Lower lobe of right lung (tissue), 2 donors: ENCODE measurements at regions not wholly inside any gene's neighbourhood (a gene's known extent, or its start where the extent isn't known, plus 50 kb on each side); places are given as distances from the start of the nearest gene placed in this dataset.

Experiments
- ATAC-seq, 2 donors: fragments of 200-7000 bp; cut with Tn5 transposase; one replicate each; pipeline ENCODE4 v1.9.1; 2020 to 2022; ENCODE audit warnings: mild to moderate bottlenecking in 2 of 2, moderate library complexity in 2 of 2
- DNase-seq: peaks from one replicate; pipeline ENCODE4 v3.0.0-alpha.2; 2020
- H3K27ac ChIP-seq: fragments of 200-600 bp; one replicate; pipeline ENCODE4 v1.8.0; 2022
- H3K27me3 ChIP-seq: fragments of 200-600 bp; one replicate; pipeline ENCODE4 v1.8.0; 2022; ENCODE audit warnings: low read depth
- H3K36me3 ChIP-seq: fragments of 200-600 bp; one replicate; pipeline ENCODE4 v1.8.0; 2022; ENCODE audit warnings: mild to moderate bottlenecking
- H3K4me1 ChIP-seq: fragments of 200-600 bp; one replicate; pipeline ENCODE4 v1.8.0; 2022
- H3K4me3 ChIP-seq: fragments of 200-600 bp; one replicate; pipeline ENCODE4 v1.8.0; 2022; ENCODE audit warnings: mild to moderate bottlenecking
- H3K9me3 ChIP-seq: fragments of 200-600 bp; one replicate; pipeline ENCODE4 v1.8.0; 2022
- intact Hi-C: fragments of 100-400 bp; cut with DNase I; formaldehyde crosslinking; loops from one replicate; pipeline ENCODE4 v1.11.0; 2022
- TF ChIP-seq, protein P1 (sequence below): fragments of 200-600 bp; IDR thresholded peaks from one replicate; pipeline ENCODE4 v1.8.0; 2022; ENCODE audit warnings: antibody characterized with exemption, mild to moderate bottlenecking
- donor health status: DM: no; HTN: yes; CAD: no; lungs with severe emphysema.

DNA sequence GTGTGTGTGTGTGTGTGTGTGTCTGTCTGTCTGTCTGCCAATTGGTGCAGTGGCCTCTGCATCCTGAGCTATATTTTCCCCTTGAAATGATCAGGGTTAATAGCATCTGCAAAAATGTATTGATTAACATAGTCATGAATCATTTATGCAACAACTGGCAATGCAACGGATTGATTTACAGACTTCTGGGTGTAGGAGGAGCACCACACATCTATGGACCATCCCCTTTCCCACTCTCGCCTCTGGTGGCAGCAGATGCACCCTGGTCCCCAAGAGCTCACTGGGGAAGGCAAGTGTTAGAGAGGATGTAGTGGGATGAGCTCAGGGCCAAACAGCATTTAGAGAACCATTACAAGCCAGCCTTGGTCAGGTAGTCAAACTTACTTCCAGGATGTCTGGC, 272.7 kb upstream of the C2CD4B start:
- Histone ChIP-seq H3K27ac (no peak overlapping the region), H3K9me3 (no peaks in the 10 kb centered on the region), H3K4me3 (no peak overlapping the region), H3K4me1 (no peaks in the 10 kb centered on the region), H3K27me3 (no peaks in the 10 kb centered on the region), H3K36me3 (no peaks in the 10 kb centered on the region)
- TF ChIP-seq, protein P1, sequence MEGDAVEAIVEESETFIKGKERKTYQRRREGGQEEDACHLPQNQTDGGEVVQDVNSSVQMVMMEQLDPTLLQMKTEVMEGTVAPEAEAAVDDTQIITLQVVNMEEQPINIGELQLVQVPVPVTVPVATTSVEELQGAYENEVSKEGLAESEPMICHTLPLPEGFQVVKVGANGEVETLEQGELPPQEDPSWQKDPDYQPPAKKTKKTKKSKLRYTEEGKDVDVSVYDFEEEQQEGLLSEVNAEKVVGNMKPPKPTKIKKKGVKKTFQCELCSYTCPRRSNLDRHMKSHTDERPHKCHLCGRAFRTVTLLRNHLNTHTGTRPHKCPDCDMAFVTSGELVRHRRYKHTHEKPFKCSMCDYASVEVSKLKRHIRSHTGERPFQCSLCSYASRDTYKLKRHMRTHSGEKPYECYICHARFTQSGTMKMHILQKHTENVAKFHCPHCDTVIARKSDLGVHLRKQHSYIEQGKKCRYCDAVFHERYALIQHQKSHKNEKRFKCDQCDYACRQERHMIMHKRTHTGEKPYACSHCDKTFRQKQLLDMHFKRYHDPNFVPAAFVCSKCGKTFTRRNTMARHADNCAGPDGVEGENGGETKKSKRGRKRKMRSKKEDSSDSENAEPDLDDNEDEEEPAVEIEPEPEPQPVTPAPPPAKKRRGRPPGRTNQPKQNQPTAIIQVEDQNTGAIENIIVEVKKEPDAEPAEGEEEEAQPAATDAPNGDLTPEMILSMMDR, result no peak
- intact Hi-C loops, result no loop called here
- DNase-seq (no peak), ATAC-seq (no peak)

DNA sequence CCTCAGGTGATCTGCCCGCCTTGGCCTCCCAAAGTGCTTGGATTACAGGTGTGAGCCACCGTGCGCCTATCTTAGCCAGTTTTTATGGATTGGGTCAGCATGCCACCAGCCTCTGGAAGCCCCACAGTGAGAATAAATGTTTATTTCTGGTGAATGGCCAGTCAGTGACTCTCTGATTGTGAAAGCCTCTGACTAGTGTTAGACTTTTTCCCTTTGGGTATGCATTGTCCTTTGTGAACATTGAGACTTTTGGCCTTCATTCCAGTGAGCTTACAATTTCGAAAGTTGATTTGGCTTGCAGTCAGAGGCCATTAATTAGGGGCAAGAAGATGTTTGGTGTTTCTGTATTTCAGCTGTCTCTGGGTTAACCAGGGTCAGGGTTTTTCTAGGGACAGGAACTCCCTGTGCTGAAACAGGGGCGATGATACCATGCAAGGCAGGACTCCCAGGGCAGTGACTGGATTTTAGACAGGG, 274.5 kb upstream of the C2CD4B start:
- intact Hi-C loops, result no loop called here

DNA sequence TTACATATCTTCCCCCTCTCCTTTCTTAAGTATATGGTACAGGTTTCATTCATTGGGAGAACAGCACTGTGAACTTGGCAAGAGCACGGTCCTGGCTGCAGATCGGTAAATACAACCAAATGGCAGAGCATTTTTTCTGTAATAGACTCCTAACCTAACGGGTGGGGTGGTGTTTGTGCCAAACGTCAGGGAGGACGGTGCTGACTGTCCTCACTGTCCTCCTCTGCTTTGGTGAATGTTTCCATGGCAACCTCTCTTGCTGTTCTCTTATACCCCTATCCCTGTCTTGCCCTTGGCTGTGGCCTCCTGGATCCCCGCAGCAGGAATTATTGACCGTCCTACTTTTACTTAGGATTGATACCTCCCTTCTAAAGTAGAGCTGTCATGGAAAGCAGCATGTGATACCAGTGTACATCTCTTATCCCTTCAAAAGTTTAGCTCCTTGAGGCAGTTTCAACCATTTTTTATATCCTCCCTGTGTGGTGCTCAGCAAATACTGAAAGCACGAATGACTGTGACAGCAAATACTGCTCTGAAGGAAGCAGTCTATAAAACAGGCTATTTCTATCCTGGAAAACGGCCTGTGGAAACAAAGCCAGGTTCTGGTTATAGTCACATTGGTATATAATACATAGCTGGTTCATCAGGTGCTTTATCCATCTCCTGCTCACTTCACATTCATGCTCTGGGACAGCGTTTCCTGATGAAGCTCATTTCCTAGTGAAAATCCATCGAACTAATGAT, 275.4 kb upstream of the C2CD4B start:
- DNase-seq (no peak), ATAC-seq (no peak)
- no peaks in the 10 kb centered on the region for H3K36me3 ChIP-seq
- no peaks in the 10 kb centered on the region for H3K9me3 ChIP-seq
- intact Hi-C loops, result no loop called here
- TF ChIP-seq, protein P1, result no peak
- no peak overlapping the region for H3K4me3 ChIP-seq
- no peaks in the 10 kb centered on the region for H3K27me3 ChIP-seq
- no peak overlapping the region for H3K27ac ChIP-seq
- H3K4me1 ChIP-seq, result no peaks in the 10 kb centered on the region

More for the DNA sequence above, 274.5 kb upstream of the C2CD4B start:
- Histone ChIP-seq H3K27ac (no peak overlapping the region), H3K4me3 (no peak overlapping the region), H3K36me3 (no peaks in the 10 kb centered on the region), H3K4me1 (no peaks in the 10 kb centered on the region), H3K9me3 (no peaks in the 10 kb centered on the region), H3K27me3 (no peaks in the 10 kb centered on the region)
- DNase-seq, result no peak
- TF ChIP-seq, protein P1, result no peak
- ATAC-seq, result peak; percentile 39 to 51

DNA sequence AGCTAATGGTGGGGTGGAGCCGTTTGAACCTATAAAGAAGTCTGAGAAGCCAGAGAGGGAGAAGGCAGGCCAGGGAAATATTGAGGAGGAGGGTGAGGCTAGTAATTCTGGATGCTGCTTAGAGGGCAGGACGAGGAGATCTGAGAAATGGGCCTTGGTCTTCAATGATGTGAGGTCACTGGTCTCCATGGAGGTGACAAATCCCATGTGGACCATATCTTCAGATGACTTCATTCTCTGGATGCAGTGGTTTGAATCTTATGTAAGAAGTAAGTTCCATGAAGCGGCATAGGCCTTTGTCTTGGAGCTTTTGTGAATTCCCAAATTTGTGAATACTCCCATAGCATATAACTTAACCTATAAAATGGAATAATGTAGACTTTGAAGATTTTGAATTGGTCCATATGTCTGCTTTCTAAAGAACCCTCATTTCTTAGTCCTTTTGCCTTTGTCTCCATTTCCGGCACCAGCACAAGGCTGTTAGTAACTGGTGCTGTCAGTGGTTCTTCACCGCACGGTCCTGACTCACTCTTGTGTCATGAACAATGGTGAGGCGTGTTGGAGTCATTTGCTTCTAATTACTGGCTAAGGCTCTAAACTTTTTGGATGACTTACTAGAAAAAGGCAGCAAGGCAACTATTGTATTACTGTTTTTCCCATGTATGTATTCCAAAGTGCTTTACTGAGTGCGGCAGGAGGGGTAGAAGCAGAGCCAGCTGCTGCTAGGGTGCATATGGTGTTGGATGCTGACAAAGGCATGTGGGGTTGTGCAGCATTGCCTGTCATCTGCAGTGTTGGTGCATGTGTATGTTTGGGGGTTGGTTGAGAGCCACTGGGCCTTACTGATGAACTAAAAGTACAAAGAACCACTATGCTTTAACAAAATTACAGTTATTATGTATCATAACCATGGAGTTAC, 279.3 kb upstream of the C2CD4B start:
- H3K36me3 ChIP-seq, result no peaks in the 10 kb centered on the region
- H3K9me3 ChIP-seq, result no peaks in the 10 kb centered on the region
- TF ChIP-seq, protein P1, result no peak
- H3K4me1 ChIP-seq, result peaks cover 9% of the 10 kb centered on the region
- no peak for DNase-seq
- ATAC-seq, result peak in 1 of 2 donors; percentile 18
- H3K27me3 ChIP-seq, result no peaks in the 10 kb centered on the region
- H3K27ac ChIP-seq, result no peak overlapping the region
- intact Hi-C loops, result no loop called here
- H3K4me3 ChIP-seq, result no peak overlapping the region

DNA sequence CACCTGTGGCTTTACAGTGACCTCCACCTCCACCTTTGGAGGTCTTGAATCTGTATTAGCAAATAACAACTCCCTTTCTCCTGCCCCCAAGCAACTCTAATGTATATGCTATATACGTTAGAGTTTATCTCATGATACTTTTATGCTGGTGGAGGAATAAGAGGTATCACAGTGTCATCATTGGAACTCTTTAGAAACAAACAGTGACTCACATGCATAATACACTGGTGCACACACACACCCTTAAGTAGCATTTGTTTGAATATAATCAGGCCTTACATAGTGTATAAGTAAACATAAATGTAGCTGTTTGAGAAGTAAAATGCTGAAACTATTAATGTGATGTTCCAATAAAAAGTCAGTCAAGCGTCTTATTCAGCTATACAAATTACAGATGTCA, 280.2 kb upstream of the C2CD4B start:
- H3K27ac ChIP-seq, result no peak overlapping the region
- H3K4me3 ChIP-seq, result no peak overlapping the region
- DNase-seq, result no peak
- ATAC-seq, result no peak
- TF ChIP-seq, protein P1, result no peak
- H3K27me3 ChIP-seq, result no peaks in the 10 kb centered on the region
- H3K36me3 ChIP-seq, result no peaks in the 10 kb centered on the region
- intact Hi-C loops, result no loop called here
- H3K4me1 ChIP-seq, result peaks cover 9% of the 10 kb centered on the region
- H3K9me3 ChIP-seq, result no peaks in the 10 kb centered on the region
